ENCODE measurements at regions not wholly inside any gene's neighbourhood (a gene's known extent, or its start where the extent isn't known, plus 50 kb on each side); places are given as distances from the start of the nearest gene placed in this dataset.

DNA sequence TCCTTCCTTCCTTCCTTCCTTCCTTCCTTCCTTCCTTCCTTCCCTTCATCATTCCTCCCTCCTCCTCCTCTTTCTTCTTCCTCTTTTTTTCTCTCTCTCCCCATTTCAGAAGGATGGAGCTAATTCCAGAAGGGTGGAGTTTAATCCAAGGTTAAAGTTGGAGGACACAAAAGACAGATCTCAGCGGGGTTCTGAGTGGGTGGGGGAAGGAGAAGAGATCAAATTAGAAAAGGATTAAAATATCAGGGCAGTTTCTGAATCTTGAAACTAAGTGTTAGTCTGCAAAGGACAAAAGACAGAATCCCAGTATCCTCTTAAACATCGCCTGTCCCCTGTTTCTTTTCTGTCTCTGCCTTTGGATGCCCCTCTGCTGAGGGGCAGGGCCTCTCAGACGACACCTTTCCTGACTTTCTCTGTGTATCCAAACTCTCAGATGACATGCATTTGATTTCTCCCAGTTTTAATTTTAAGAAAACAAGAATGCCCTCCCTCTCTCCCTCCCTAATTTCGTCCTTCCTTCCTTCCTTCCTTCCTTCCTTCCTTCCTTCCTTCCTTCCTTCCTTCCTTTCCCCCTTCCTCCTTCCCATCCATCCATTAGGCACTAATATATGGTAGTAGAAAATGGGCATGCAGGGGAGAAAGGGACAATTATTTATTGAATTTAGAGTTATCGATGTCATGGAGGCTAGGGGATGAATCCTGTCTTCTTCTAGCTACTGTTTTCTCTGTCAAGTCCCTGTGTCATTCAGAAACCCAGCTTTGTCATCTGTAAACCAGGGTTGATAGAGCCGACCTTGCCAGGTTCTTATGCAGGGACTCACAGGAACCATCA, 269.1 kb downstream of the VRK1 start:
- TF ChIP-seq ZNF146 (tag by site-specific recombination; IDR thresholded peaks at IDR 0.05) = no peak
- TF ChIP-seq, protein P1, sequence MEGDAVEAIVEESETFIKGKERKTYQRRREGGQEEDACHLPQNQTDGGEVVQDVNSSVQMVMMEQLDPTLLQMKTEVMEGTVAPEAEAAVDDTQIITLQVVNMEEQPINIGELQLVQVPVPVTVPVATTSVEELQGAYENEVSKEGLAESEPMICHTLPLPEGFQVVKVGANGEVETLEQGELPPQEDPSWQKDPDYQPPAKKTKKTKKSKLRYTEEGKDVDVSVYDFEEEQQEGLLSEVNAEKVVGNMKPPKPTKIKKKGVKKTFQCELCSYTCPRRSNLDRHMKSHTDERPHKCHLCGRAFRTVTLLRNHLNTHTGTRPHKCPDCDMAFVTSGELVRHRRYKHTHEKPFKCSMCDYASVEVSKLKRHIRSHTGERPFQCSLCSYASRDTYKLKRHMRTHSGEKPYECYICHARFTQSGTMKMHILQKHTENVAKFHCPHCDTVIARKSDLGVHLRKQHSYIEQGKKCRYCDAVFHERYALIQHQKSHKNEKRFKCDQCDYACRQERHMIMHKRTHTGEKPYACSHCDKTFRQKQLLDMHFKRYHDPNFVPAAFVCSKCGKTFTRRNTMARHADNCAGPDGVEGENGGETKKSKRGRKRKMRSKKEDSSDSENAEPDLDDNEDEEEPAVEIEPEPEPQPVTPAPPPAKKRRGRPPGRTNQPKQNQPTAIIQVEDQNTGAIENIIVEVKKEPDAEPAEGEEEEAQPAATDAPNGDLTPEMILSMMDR (tag by site-specific recombination; IDR thresholded peaks at IDR 0.05) = no peak
- no peak for TF ChIP-seq KLF16 (tag by site-specific recombination; IDR thresholded peaks at IDR 0.05)
- TF ChIP-seq ZNF473 (tag by site-specific recombination; IDR thresholded peaks at IDR 0.05) = no peak
- no peak for TF ChIP-seq ZNF48 (tag by site-specific recombination; IDR thresholded peaks at IDR 0.05)
- TF ChIP-seq TCF7L2 (IDR thresholded peaks at IDR 0.05; ENCODE audit: borderline replicate concordance, low read depth, low read length) = no peak
- TF ChIP-seq, protein P2, sequence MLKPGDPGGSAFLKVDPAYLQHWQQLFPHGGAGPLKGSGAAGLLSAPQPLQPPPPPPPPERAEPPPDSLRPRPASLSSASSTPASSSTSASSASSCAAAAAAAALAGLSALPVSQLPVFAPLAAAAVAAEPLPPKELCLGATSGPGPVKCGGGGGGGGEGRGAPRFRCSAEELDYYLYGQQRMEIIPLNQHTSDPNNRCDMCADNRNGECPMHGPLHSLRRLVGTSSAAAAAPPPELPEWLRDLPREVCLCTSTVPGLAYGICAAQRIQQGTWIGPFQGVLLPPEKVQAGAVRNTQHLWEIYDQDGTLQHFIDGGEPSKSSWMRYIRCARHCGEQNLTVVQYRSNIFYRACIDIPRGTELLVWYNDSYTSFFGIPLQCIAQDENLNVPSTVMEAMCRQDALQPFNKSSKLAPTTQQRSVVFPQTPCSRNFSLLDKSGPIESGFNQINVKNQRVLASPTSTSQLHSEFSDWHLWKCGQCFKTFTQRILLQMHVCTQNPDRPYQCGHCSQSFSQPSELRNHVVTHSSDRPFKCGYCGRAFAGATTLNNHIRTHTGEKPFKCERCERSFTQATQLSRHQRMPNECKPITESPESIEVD (tag by site-specific recombination; IDR thresholded peaks at IDR 0.05) = no peak
- no peak for TF ChIP-seq ZBTB7A (tag by site-specific recombination; IDR thresholded peaks at IDR 0.05; ENCODE audit: low read depth)
- TF ChIP-seq ZNF341 (tag by site-specific recombination; IDR thresholded peaks at IDR 0.05; ENCODE audit: low read depth) = no peak
- no peak for TF ChIP-seq EGR2 (tag by site-specific recombination; IDR thresholded peaks at IDR 0.05; ENCODE audit: low read depth)
